H9 (cell line): ENCODE measurements at regions not wholly inside any gene's neighbourhood (a gene's known extent, or its start where the extent isn't known, plus 50 kb on each side); places are given as distances from the start of the nearest gene placed in this dataset.

ENCODE experiments used
- DNase-seq: peaks from one replicate; pipeline ENCODE4 v3.0.0-alpha.2; 2017
- H2AFZ ChIP-seq: one replicate; pipeline ENCODE4 v1.6.1; 2013; ENCODE audit warnings: mild to moderate bottlenecking, low read length, control low read depth, moderate library complexity
- H2AK5ac ChIP-seq: 2 replicates; pipeline ENCODE4 v1.6.1; 2013; ENCODE audit warnings: low read length, control low read depth, mixed read lengths; ENCODE audit not compliant: insufficient read length
- H2BK120ac ChIP-seq: one replicate; pipeline ENCODE4 v1.6.1; 2013; ENCODE audit warnings: low read depth, mild to moderate bottlenecking, low read length, control low read depth, inconsistent platforms; ENCODE audit not compliant: poor library complexity, severe bottlenecking
- H2BK12ac ChIP-seq: 2 replicates; pipeline ENCODE4 v1.6.1; 2013; ENCODE audit warnings: low read length, control low read depth, mixed read lengths, low read depth; ENCODE audit not compliant: insufficient read length
- H2BK15ac ChIP-seq: 2 replicates; pipeline ENCODE4 v1.6.1; 2013; ENCODE audit warnings: low read depth, low read length, control low read depth
- H2BK20ac ChIP-seq: one replicate; pipeline ENCODE4 v1.6.1; 2013; ENCODE audit warnings: low read depth, mild to moderate bottlenecking, low read length, control low read depth, inconsistent platforms; ENCODE audit not compliant: poor library complexity, severe bottlenecking
- H2BK5ac ChIP-seq: 2 replicates; pipeline ENCODE4 v1.6.1; 2013; ENCODE audit warnings: low read length, control low read depth, mixed read lengths; ENCODE audit not compliant: insufficient read length
- H3K14ac ChIP-seq: 2 replicates; pipeline ENCODE4 v1.6.1; 2013; ENCODE audit warnings: low read length, control low read depth; ENCODE audit not compliant: insufficient read depth
- H3K18ac ChIP-seq: 2 replicates; pipeline ENCODE4 v1.6.1; 2013; ENCODE audit warnings: low read depth, mild to moderate bottlenecking, mixed read lengths, low read length, control low read depth; ENCODE audit not compliant: insufficient read length
- H3K23ac ChIP-seq: 2 replicates; pipeline ENCODE4 v1.6.1; 2013; ENCODE audit warnings: low read length, control low read depth, mixed read lengths, low read depth; ENCODE audit not compliant: insufficient read length
- H3K23me2 ChIP-seq: 2 replicates; pipeline ENCODE4 v1.6.1; 2013; ENCODE audit warnings: low read depth, mild to moderate bottlenecking, mixed read lengths, low read length, control low read depth; ENCODE audit not compliant: insufficient read length, poor library complexity, severe bottlenecking
- H3K27ac ChIP-seq: 2 replicates; pipeline ENCODE4 v1.5.1; 2013; ENCODE audit warnings: low read length, control low read depth, mixed read lengths, low read depth; ENCODE audit not compliant: insufficient read length
- H3K27me3 ChIP-seq: 2 replicates; pipeline ENCODE4 v1.6.1; 2013; ENCODE audit warnings: low read length, control low read depth, inconsistent platforms; ENCODE audit not compliant: insufficient read depth
- H3K4ac ChIP-seq: 2 replicates; pipeline ENCODE4 v1.6.1; 2013; ENCODE audit warnings: low read depth, mild to moderate bottlenecking, control low read depth, inconsistent platforms, low read length, moderate library complexity
- H3K4me1 ChIP-seq: 2 replicates; pipeline ENCODE4 v1.6.1; 2013; ENCODE audit warnings: low read length, control low read depth, inconsistent platforms; ENCODE audit not compliant: insufficient read depth
- H3K4me2 ChIP-seq: 2 replicates; pipeline ENCODE4 v1.6.1; 2013; ENCODE audit warnings: low read length, control low read depth, mixed read lengths; ENCODE audit not compliant: insufficient read length, insufficient read depth
- H3K56ac ChIP-seq: 2 replicates; pipeline ENCODE4 v1.6.1; 2013; ENCODE audit warnings: low read depth, mild to moderate bottlenecking, mixed read lengths, low read length, control low read depth; ENCODE audit not compliant: insufficient read length
- H3K79me1 ChIP-seq: 2 replicates; pipeline ENCODE4 v1.6.1; 2013; ENCODE audit warnings: low read depth, mild to moderate bottlenecking, moderate library complexity, low read length, control low read depth, inconsistent platforms; ENCODE audit not compliant: insufficient read depth, poor library complexity, severe bottlenecking
- H3K79me2 ChIP-seq: 2 replicates; pipeline ENCODE4 v1.6.1; 2013; ENCODE audit warnings: low read length, control low read depth, inconsistent platforms; ENCODE audit not compliant: insufficient read depth
- H3K9ac ChIP-seq: 2 replicates; pipeline ENCODE4 v1.6.1; 2013; ENCODE audit warnings: low read length, control low read depth, mixed read lengths; ENCODE audit not compliant: insufficient read length; ENCODE audit errors: extremely low read depth
- H3K9me3 ChIP-seq: one replicate; pipeline ENCODE4 v1.6.1; 2013; ENCODE audit warnings: low read depth, low read length, inconsistent platforms; ENCODE audit not compliant: control insufficient read depth
- H3T11ph ChIP-seq: one replicate; pipeline ENCODE4 v1.6.1; 2013; ENCODE audit warnings: mild to moderate bottlenecking, low read length, control low read depth, inconsistent platforms
- H4K20me1 ChIP-seq: one replicate; pipeline ENCODE4 v1.6.1; 2013; ENCODE audit not compliant: control insufficient read depth, insufficient read length, insufficient read depth
- H4K5ac ChIP-seq: 2 replicates; pipeline ENCODE4 v1.6.1; 2013; ENCODE audit warnings: low read depth, mild to moderate bottlenecking, mixed read lengths, low read length, control low read depth; ENCODE audit not compliant: insufficient read length
- H4K8ac ChIP-seq: replicated peaks from 2 replicates; pipeline ENCODE4 v1.6.1; 2013; ENCODE audit warnings: low read length, control low read depth, mixed read lengths, low read depth; ENCODE audit not compliant: insufficient read length
- H4K91ac ChIP-seq: 2 replicates; pipeline ENCODE4 v1.6.1; 2013; ENCODE audit warnings: low read depth, mild to moderate bottlenecking, moderate library complexity, mixed read lengths, low read length, control low read depth; ENCODE audit not compliant: insufficient read length
- H3K27ac Mint-ChIP-seq, 3 experiments: 2 replicates in 2 of 3; 3 replicates in 1 of 3; pipeline ENCODE4 v1.8.0; 2020 to 2021; ENCODE audit warnings: mixed read lengths in 3 of 3, mild to moderate bottlenecking in 1 of 3, moderate library complexity in 1 of 3
- H3K27me3 Mint-ChIP-seq: 2 replicates; pipeline ENCODE4 v1.8.0; 2021; ENCODE audit warnings: low read depth, mild to moderate bottlenecking, moderate library complexity, mixed read lengths
- H3K36me3 Mint-ChIP-seq, 3 experiments: 2 replicates in 2 of 3; 3 replicates in 1 of 3; pipeline ENCODE4 v1.8.0; 2020 to 2021; ENCODE audit warnings: low read depth in 3 of 3, mixed read lengths in 3 of 3; ENCODE audit not compliant: insufficient read depth in 1 of 3
- H3K4me1 Mint-ChIP-seq, 2 experiments: 2 replicates each; pipeline ENCODE4 v1.8.0; 2020; ENCODE audit warnings: mixed read lengths in 2 of 2
- H3K4me3 Mint-ChIP-seq, 2 experiments: 2 replicates in 1 of 2; 3 replicates in 1 of 2; pipeline ENCODE4 v1.8.0; 2020 to 2021; ENCODE audit warnings: mild to moderate bottlenecking in 2 of 2, mixed read lengths in 2 of 2, moderate library complexity in 1 of 2
- H3K9me3 Mint-ChIP-seq, 2 experiments: 2 replicates in 1 of 2; 3 replicates in 1 of 2; pipeline ENCODE4 v1.8.0; 2020; ENCODE audit warnings: mild to moderate bottlenecking in 2 of 2, mixed read lengths in 2 of 2, moderate library complexity in 1 of 2
- CTCF ChIP-seq: fragments of 200-600 bp; sonication (generic); conservative IDR thresholded peaks from 3 replicates; pipeline ENCODE4 v1.8.0; 2021; ENCODE audit warnings: antibody characterized with exemption, mild to moderate bottlenecking
- WGBS: extraction: QIAGEN DNeasy Blood & Tissue Kit; methylation state at CpG from one replicate; pipeline ENCODE4 v1.1.7; 2013; ENCODE audit warnings: missing lambda C conversion rate, low lambda C conversion rate, mixed read lengths; ENCODE audit not compliant: insufficient read length; ENCODE audit errors: extremely low coverage; 5-methylcytosine and 5-hydroxymethylcytosine counted together

- no peaks in the 10 kb centered on the region for H3K79me1 ChIP-seq
- H4K8ac ChIP-seq = no peak overlapping the region
- no peaks in the 10 kb centered on the region for H3K23me2 ChIP-seq
- H3K4me1 ChIP-seq = no peaks in the 10 kb centered on the region
- H2BK12ac ChIP-seq = no peak overlapping the region
- no peak overlapping the region for H3K9ac ChIP-seq
- no CpG with 5 or more reads among the region's 3 CpGs for WGBS
- H2BK120ac ChIP-seq = no peak overlapping the region
- no peak overlapping the region for H2BK5ac ChIP-seq
- no peaks in the 10 kb centered on the region for H3K9me3 Mint-ChIP-seq
- H3K36me3 Mint-ChIP-seq = no peaks in the 10 kb centered on the region; a peak in 1 of 7 replicates
- H3K27me3 ChIP-seq = no peaks in the 10 kb centered on the region
- H3K4me3 Mint-ChIP-seq = no peak overlapping the region
- H2AFZ ChIP-seq = no peak overlapping the region
- H3K14ac ChIP-seq = no peak overlapping the region
- H2AK5ac ChIP-seq = no peak overlapping the region
- H4K20me1 ChIP-seq = no peaks in the 10 kb centered on the region
- H3K4me1 Mint-ChIP-seq = peaks cover 9 to 16% of the 10 kb centered on the region in 2 experiments
- no peak overlapping the region for H3K56ac ChIP-seq
- TF ChIP-seq CTCF = no peak
- H2BK15ac ChIP-seq = no peak overlapping the region
- H3K23ac ChIP-seq = no peak overlapping the region
- no peak overlapping the region for H3K18ac ChIP-seq
- H3K79me2 ChIP-seq = no peaks in the 10 kb centered on the region
- no peak overlapping the region for H2BK20ac ChIP-seq
- no peaks in the 10 kb centered on the region for H3K9me3 ChIP-seq
- no peak overlapping the region for H4K5ac ChIP-seq
- no peak overlapping the region for H3K4me2 ChIP-seq
- no peak overlapping the region for H3K4ac ChIP-seq
- H3T11ph ChIP-seq = no peak overlapping the region
- H3K27ac Mint-ChIP-seq = no peak overlapping the region
- no peak for DNase-seq
- H3K27me3 Mint-ChIP-seq = peaks cover 2% of the 10 kb centered on the region
- H3K27ac ChIP-seq = no peak overlapping the region
- H4K91ac ChIP-seq = no peak overlapping the region
Measured at GRCh38 chr15:69834761-69835160, 263.0 kb downstream of the TLE3 start.
